Uterus (tissue), 2 donors: ENCODE measurements at regions not wholly inside any gene's neighbourhood (a gene's known extent, or its start where the extent isn't known, plus 50 kb on each side); places are given as distances from the start of the nearest gene placed in this dataset.

Source experiments
- POLR2A ChIP-seq, 2 donors: fragments of 450-650 bp; IDR thresholded peaks; one replicate each; pipeline ENCODE4 v1.6.1; 2016; ENCODE audit warnings: antibody characterized with exemption in 2 of 2, mild to moderate bottlenecking in 1 of 2, moderate library complexity in 1 of 2
- TF ChIP-seq, protein P1 (sequence below), 4 experiments: fragments of 200-600 bp in 2 of 4; fragments of 450-650 bp in 2 of 4; sonication (generic) in 2 of 4; IDR thresholded peaks; one replicate each; pipeline ENCODE4 v1.5.1; 2016 to 2019; ENCODE audit warnings: antibody characterized with exemption in 4 of 4, mild to moderate bottlenecking in 2 of 4, moderate library complexity in 1 of 4

DNA sequence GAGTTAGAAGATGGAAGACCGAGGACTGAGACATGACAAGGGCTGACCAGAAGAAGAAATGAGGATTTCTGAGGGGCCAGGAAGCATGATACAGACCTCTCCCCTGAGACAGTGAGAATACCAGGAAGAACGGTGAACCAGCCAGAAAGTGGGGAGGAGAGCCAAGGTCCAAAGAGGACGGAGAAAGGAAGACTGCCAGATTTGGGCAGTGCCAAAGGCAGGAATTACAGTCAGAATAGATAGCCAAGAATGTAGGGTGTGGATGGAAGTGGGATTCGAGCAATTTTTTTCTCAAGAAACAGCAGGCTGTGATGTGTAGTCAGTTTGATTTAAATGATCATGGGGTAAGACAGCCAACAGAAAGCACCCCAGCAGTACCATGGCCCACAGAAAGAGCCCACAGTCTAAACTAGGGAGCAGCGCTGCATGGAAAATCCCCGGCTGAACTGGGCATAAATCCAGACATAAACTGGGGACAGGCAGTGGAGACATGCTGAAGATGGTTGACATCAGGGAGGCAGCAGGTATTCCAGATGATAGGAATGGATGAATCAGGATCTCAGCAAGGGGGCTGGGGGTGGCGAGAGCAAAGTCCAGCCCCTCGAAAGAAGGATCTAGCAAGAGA is 67.3 kb upstream of the BARX2 start:
- TF ChIP-seq, protein P1, sequence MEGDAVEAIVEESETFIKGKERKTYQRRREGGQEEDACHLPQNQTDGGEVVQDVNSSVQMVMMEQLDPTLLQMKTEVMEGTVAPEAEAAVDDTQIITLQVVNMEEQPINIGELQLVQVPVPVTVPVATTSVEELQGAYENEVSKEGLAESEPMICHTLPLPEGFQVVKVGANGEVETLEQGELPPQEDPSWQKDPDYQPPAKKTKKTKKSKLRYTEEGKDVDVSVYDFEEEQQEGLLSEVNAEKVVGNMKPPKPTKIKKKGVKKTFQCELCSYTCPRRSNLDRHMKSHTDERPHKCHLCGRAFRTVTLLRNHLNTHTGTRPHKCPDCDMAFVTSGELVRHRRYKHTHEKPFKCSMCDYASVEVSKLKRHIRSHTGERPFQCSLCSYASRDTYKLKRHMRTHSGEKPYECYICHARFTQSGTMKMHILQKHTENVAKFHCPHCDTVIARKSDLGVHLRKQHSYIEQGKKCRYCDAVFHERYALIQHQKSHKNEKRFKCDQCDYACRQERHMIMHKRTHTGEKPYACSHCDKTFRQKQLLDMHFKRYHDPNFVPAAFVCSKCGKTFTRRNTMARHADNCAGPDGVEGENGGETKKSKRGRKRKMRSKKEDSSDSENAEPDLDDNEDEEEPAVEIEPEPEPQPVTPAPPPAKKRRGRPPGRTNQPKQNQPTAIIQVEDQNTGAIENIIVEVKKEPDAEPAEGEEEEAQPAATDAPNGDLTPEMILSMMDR (IDR thresholded peaks at IDR 0.05): no peak
- no peak for TF ChIP-seq POLR2A (IDR thresholded peaks at IDR 0.05)
